ENCODE measurements at regions not wholly inside any gene's neighbourhood (a gene's known extent, or its start where the extent isn't known, plus 50 kb on each side); places are given as distances from the start of the nearest gene placed in this dataset.

DNA sequence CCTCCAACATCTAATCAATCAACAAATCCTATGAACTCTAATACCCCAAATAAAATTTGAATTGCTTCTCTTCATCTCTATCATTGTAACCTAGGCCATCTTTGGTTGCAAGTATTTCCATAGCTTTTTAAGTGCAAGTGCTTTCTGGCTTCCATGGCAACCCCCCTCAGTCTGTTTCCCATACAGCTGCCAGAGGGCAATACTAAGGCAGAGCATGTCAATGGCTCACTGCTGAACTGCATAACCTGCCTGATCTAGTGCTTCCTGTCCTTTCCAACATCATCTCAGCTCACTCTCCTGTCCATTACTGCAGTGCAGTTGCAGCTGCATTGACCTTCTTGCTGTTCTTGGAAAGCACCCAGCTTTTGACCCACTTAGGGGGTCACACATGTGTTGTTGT is 198.4 kb downstream of the WNT5A start:
- ATAC-seq (no peak), DNase-seq (ENCODE audit: low read depth in 1 of 2, low spot score in 1 of 2) (no peak), FAIRE-seq (no peak)
- no peak for TF ChIP-seq BHLHE40 (IDR thresholded peaks at IDR 0.05; ENCODE audit: low read depth, low read length)
- no peak for TF ChIP-seq CBX2 (IDR thresholded peaks at IDR 0.05; ENCODE audit: borderline replicate concordance, low read depth)
- no peak for TF ChIP-seq CTCF (IDR thresholded peaks at IDR 0.05)
- TF ChIP-seq KDM1A (IDR thresholded peaks at IDR 0.05; ENCODE audit: low read depth) = no peak
- no peak for TF ChIP-seq ZFP36 (IDR thresholded peaks at IDR 0.05; ENCODE audit: borderline replicate concordance, partially characterized antibody)
- TF ChIP-seq ELK1 (IDR thresholded peaks at IDR 0.05; ENCODE audit: low read depth, low read length) = no peak
- no peak for TF ChIP-seq NR3C1 (IDR thresholded peaks at IDR 0.05)
- no peak for TF ChIP-seq PBX3 (IDR thresholded peaks at IDR 0.05)
- no peak for TF ChIP-seq HOXB13 (CRISPR knock-in tag; IDR thresholded peaks at IDR 0.05; ENCODE audit: low read depth)
- TF ChIP-seq HDAC2 (IDR thresholded peaks at IDR 0.05) = no peak
- no peak for TF ChIP-seq TFCP2L1 (CRISPR knock-in tag; IDR thresholded peaks at IDR 0.05)
- ChIA-PET POLR2A (interaction anchor here (0.5 kb wide), 1 partner anchor 1710 kb away, joined by 3 read pairs; no protein-coding TSS in a partner anchor), CTCF (no interaction called here)
- Histone ChIP-seq H3K27ac (no peak overlapping the region), H3K4me3 (no peak overlapping the region), H3K4me2 (no peak overlapping the region), H3K9me3 (no peaks in the 10 kb centered on the region), H3K4me1 (no peaks in the 10 kb centered on the region)

- Histone ChIP-seq H3K4me2 (no peak overlapping the region), H3K4me1 (no peaks in the 10 kb centered on the region), H3K27ac (no peak overlapping the region), H3K4me3 (no peak overlapping the region), H3K9me3 (no peaks in the 10 kb centered on the region)
- POLR2A ChIA-PET = no interaction called here
- FAIRE-seq (no peak), ATAC-seq (no peak), DNase-seq (ENCODE audit: low read depth in 1 of 2, low spot score in 1 of 2) (no peak)
- CTCF ChIA-PET = no interaction called here
- no peak for TF ChIP-seq JUN (IDR thresholded peaks at IDR 0.05)
- TF ChIP-seq, protein P1, sequence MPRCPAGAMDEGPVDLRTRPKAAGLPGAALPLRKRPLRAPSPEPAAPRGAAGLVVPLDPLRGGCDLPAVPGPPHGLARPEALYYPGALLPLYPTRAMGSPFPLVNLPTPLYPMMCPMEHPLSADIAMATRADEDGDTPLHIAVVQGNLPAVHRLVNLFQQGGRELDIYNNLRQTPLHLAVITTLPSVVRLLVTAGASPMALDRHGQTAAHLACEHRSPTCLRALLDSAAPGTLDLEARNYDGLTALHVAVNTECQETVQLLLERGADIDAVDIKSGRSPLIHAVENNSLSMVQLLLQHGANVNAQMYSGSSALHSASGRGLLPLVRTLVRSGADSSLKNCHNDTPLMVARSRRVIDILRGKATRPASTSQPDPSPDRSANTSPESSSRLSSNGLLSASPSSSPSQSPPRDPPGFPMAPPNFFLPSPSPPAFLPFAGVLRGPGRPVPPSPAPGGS (IDR thresholded peaks at IDR 0.05) = no peak
- no peak for TF ChIP-seq ZSCAN20 (CRISPR knock-in tag; IDR thresholded peaks at IDR 0.05)
- no peak for TF ChIP-seq SREBF2 (IDR thresholded peaks at IDR 0.05)
- no peak for TF ChIP-seq HOXA7 (CRISPR knock-in tag; IDR thresholded peaks at IDR 0.05)
- 9% methylated on average over 1 of the region's 1 CpG for WGBS (ENCODE audit: missing lambda C conversion rate)
Observed at GRCh38 chr3:55286693-55287092, 200.4 kb downstream of the WNT5A start.

GRCh38 chr3:55285156-55285555 is 201.9 kb downstream of the WNT5A start:
- POLR2A ChIA-PET = no interaction called here
- no peak for FAIRE-seq

More at GRCh38 chr3:55285156-55285555, 201.9 kb downstream of the WNT5A start:
- no peaks in the 10 kb centered on the region for H3K9me3 ChIP-seq
- ATAC-seq (no peak), DNase-seq (ENCODE audit: low read depth in 1 of 2, low spot score in 1 of 2) (no peak)
- H3K4me3 ChIP-seq = no peak overlapping the region
- TF ChIP-seq ELK1 (IDR thresholded peaks at IDR 0.05; ENCODE audit: low read depth, low read length) (no peak), USF2 (IDR thresholded peaks at IDR 0.05) (no peak), ESRRA (IDR thresholded peaks at IDR 0.05; ENCODE audit: borderline replicate concordance, low read length) (no peak), NR3C1 (IDR thresholded peaks at IDR 0.05) (no peak), GATA3 (IDR thresholded peaks at IDR 0.05; ENCODE audit: borderline replicate concordance) (no peak), MAX (IDR thresholded peaks at IDR 0.05) (no peak), RAD21 (conservative IDR thresholded peaks at IDR 0.05 in 1 of 2, IDR thresholded peaks at IDR 0.05 in 1 of 2) (no peak)
- TF ChIP-seq, protein P2, sequence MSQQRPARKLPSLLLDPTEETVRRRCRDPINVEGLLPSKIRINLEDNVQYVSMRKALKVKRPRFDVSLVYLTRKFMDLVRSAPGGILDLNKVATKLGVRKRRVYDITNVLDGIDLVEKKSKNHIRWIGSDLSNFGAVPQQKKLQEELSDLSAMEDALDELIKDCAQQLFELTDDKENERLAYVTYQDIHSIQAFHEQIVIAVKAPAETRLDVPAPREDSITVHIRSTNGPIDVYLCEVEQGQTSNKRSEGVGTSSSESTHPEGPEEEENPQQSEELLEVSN (IDR thresholded peaks at IDR 0.05; ENCODE audit: borderline replicate concordance, low read depth) = no peak
- 4% methylated on average over 2 of the region's 2 CpGs for WGBS (ENCODE audit: missing lambda C conversion rate)
- H3K27ac ChIP-seq = no peak overlapping the region
- no peaks in the 10 kb centered on the region for H3K4me1 ChIP-seq
- no peak overlapping the region for H3K4me2 ChIP-seq
- CTCF ChIA-PET = no interaction called here
